Activated naive CD4-positive, alpha-beta T cell treated with Interleukin-2 at 50 U/mL for 16 hours (primary cell): ENCODE measurements at regions not wholly inside any gene's neighbourhood (a gene's known extent, or its start where the extent isn't known, plus 50 kb on each side); places are given as distances from the start of the nearest gene placed in this dataset.

Experiments used
- DNase-seq: peaks from one replicate; pipeline ENCODE4 v3.0.0-alpha.2; 2020

- no peak for DNase-seq
These were observed 427.4 kb downstream of the CETN3 start for GRCh38 chr5:89981878-89982773.

GRCh38 chr5:89981021-89981420 lies 428.5 kb downstream of the CETN3 start:
- no peak for DNase-seq

- DNase-seq, result no peak
These were observed 436.0 kb downstream of the CETN3 start for GRCh38 chr5:89973516-89973915.

- DNase-seq, result no peak
These were observed 436.7 kb downstream of the CETN3 start for GRCh38 chr5:89972901-89973300.

- DNase-seq, result no peak
These were observed 440.6 kb downstream of the CETN3 start for GRCh38 chr5:89968958-89969381.

GRCh38 chr5:89967771-89968444 lies 441.6 kb downstream of the CETN3 start:
- no peak for DNase-seq

GRCh38 chr5:89956838-89957237 lies 452.7 kb downstream of the CETN3 start:
- DNase-seq, result no peak

GRCh38 chr5:89954916-89955315 lies 454.6 kb downstream of the CETN3 start:
- no peak for DNase-seq

GRCh38 chr5:89951876-89952275 lies 457.7 kb downstream of the CETN3 start:
- no peak for DNase-seq

GRCh38 chr5:89950234-89950633 lies 459.3 kb downstream of the CETN3 start:
- DNase-seq, result no peak

- DNase-seq, result no peak
These were observed 460.6 kb downstream of the CETN3 start for GRCh38 chr5:89948977-89949376.

- no peak for DNase-seq
These were observed 462.6 kb downstream of the CETN3 start for GRCh38 chr5:89946916-89947315.

- DNase-seq, result no peak
These were observed 463.0 kb downstream of the CETN3 start for GRCh38 chr5:89946508-89946907.

GRCh38 chr5:89942171-89942570 lies 467.4 kb downstream of the CETN3 start:
- DNase-seq, result no peak

- no peak for DNase-seq
These were observed 473.0 kb downstream of the CETN3 start for GRCh38 chr5:89936576-89936975.

- DNase-seq, result no peak
These were observed 475.5 kb downstream of the CETN3 start for GRCh38 chr5:89934069-89934468.

- no peak for DNase-seq
These were observed 476.8 kb downstream of the CETN3 start for GRCh38 chr5:89932771-89933181.

- DNase-seq, result no peak
These were observed 478.8 kb downstream of the CETN3 start for GRCh38 chr5:89930591-89931392.

GRCh38 chr5:89929834-89930233 lies 479.7 kb downstream of the CETN3 start:
- DNase-seq, result no peak

- no peak for DNase-seq
These were observed 480.4 kb downstream of the CETN3 start for GRCh38 chr5:89929173-89929572.

GRCh38 chr5:89922161-89922560 lies 487.4 kb downstream of the CETN3 start:
- DNase-seq, result no peak

GRCh38 chr5:89917112-89917511 lies 492.4 kb downstream of the CETN3 start:
- DNase-seq, result no peak

- no peak for DNase-seq
These were observed 493.4 kb downstream of the CETN3 start for GRCh38 chr5:89916131-89916530.
